ENCODE measurements at regions not wholly inside any gene's neighbourhood (a gene's known extent, or its start where the extent isn't known, plus 50 kb on each side); places are given as distances from the start of the nearest gene placed in this dataset.

DNA sequence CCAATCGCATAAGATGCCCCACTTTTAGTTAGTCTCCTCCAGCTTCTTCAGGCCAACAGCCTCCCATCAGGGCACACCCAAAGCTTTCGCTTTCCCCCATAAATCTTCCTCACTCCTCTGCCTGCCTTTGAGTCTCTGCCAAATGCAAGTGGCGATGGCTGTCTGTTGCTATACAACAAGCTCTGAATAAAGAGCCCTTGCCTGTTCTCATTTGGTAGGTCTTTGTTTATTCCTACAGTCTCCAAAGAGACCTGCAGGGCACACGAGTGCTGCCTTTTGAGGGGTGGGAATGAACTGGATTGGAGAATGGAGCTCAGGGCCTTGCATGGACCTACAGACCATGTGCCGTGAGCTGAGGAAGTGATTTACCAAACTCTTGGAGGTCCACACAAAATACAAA is 52.2 kb upstream of the SOD3 start:
- TF ChIP-seq, protein P1, sequence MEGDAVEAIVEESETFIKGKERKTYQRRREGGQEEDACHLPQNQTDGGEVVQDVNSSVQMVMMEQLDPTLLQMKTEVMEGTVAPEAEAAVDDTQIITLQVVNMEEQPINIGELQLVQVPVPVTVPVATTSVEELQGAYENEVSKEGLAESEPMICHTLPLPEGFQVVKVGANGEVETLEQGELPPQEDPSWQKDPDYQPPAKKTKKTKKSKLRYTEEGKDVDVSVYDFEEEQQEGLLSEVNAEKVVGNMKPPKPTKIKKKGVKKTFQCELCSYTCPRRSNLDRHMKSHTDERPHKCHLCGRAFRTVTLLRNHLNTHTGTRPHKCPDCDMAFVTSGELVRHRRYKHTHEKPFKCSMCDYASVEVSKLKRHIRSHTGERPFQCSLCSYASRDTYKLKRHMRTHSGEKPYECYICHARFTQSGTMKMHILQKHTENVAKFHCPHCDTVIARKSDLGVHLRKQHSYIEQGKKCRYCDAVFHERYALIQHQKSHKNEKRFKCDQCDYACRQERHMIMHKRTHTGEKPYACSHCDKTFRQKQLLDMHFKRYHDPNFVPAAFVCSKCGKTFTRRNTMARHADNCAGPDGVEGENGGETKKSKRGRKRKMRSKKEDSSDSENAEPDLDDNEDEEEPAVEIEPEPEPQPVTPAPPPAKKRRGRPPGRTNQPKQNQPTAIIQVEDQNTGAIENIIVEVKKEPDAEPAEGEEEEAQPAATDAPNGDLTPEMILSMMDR (conservative IDR thresholded peaks at IDR 0.05): no peak
- no peak for TF ChIP-seq EZH2 (IDR thresholded peaks at IDR 0.05; ENCODE audit: low read depth)
